PC-9 (cell line): ENCODE measurements at regions not wholly inside any gene's neighbourhood (a gene's known extent, or its start where the extent isn't known, plus 50 kb on each side); places are given as distances from the start of the nearest gene placed in this dataset.

Experiments used
- CTCF ChIP-seq: fragments of 200-600 bp; sonication (generic); conservative IDR thresholded peaks from 2 replicates; pipeline ENCODE4 v1.6.1; 2017; ENCODE audit warnings: mixed run types, antibody characterized with exemption, mild to moderate bottlenecking, moderate library complexity
- EZH2 ChIP-seq: fragments of 200-600 bp; sonication (generic); IDR thresholded peaks from 2 replicates; pipeline ENCODE4 v1.8.0; 2017; ENCODE audit warnings: antibody characterized with exemption, low read depth

GRCh38 chr12:16674885-16675284 lies 68.9 kb upstream of the LMO3 start:
- 0 out of 2 replicates have a peak, but pooled peaks have one; percentile 17 for TF ChIP-seq CTCF
- TF ChIP-seq EZH2: no peak
